ENCODE measurements at regions not wholly inside any gene's neighbourhood (a gene's known extent, or its start where the extent isn't known, plus 50 kb on each side); places are given as distances from the start of the nearest gene placed in this dataset.

GRCh38 chr11:100438376-100438775 lies 248.7 kb upstream of the ARHGAP42 start:
- H3K4me1 ChIP-seq (ENCODE audit: control insufficient read depth, insufficient read depth, low read length) = no peaks in the 10 kb centered on the region
- Mint-ChIP-seq H3K9me3 (no peaks in the 10 kb centered on the region), H3K27ac (no peak overlapping the region), H3K4me1 (no peaks in the 10 kb centered on the region), H3K4me3 (no peak overlapping the region), H3K36me3 (ENCODE audit: low read depth) (no peaks in the 10 kb centered on the region), H3K27me3 (ENCODE audit: insufficient read depth) (no peaks in the 10 kb centered on the region)
- H3K27me3 ChIP-seq (ENCODE audit: control insufficient read depth, insufficient read depth, low read length, poor library complexity, severe bottlenecking) = no peaks in the 10 kb centered on the region
- no peak for TF ChIP-seq CTCF (conservative IDR thresholded peaks at IDR 0.05)
- H3K4me3 ChIP-seq (ENCODE audit: low read length) = no peak overlapping the region
- no peak for DNase-seq
- H3K9me3 ChIP-seq (ENCODE audit: control insufficient read depth, low read length) = no peaks in the 10 kb centered on the region
- H3K9ac ChIP-seq (ENCODE audit: extremely low read depth, low read length, poor library complexity, severe bottlenecking) = no peak overlapping the region
- no peak overlapping the region for H3K27ac ChIP-seq (ENCODE audit: low read depth, low read length)
- H3K36me3 ChIP-seq (ENCODE audit: control insufficient read depth, insufficient read depth, low read length) = no peaks in the 10 kb centered on the region
- WGBS, 2 experiments (ENCODE audit: insufficient coverage in 1 of 2, insufficient read length in 1 of 2) = 94 to 100% methylated on average over 1 to 2 of the region's 2 CpGs

GRCh38 chr11:100441086-100441485 lies 246.0 kb upstream of the ARHGAP42 start:
- WGBS, 2 experiments (ENCODE audit: insufficient coverage in 1 of 2, insufficient read length in 1 of 2) = 40 to 91% methylated on average over 1 of the region's 1 CpG
- H3K4me3 Mint-ChIP-seq = no peak overlapping the region
- H3K4me1 Mint-ChIP-seq = no peaks in the 10 kb centered on the region
- H3K36me3 Mint-ChIP-seq (ENCODE audit: low read depth) = no peaks in the 10 kb centered on the region
- H3K27me3 Mint-ChIP-seq (ENCODE audit: insufficient read depth) = no peaks in the 10 kb centered on the region
- Histone ChIP-seq H3K9me3 (ENCODE audit: control insufficient read depth, low read length) (no peaks in the 10 kb centered on the region), H3K4me1 (ENCODE audit: control insufficient read depth, insufficient read depth, low read length) (no peaks in the 10 kb centered on the region), H3K9ac (ENCODE audit: extremely low read depth, low read length, poor library complexity, severe bottlenecking) (no peak overlapping the region), H3K27me3 (ENCODE audit: control insufficient read depth, insufficient read depth, low read length, poor library complexity, severe bottlenecking) (no peaks in the 10 kb centered on the region), H3K27ac (ENCODE audit: low read depth, low read length) (no peak overlapping the region), H3K36me3 (ENCODE audit: control insufficient read depth, insufficient read depth, low read length) (no peaks in the 10 kb centered on the region), H3K4me3 (ENCODE audit: low read length) (no peak overlapping the region)
- no peak for DNase-seq
- H3K9me3 Mint-ChIP-seq = no peaks in the 10 kb centered on the region
- H3K27ac Mint-ChIP-seq = no peak overlapping the region
- no peak for TF ChIP-seq CTCF (conservative IDR thresholded peaks at IDR 0.05)

- H3K9me3 ChIP-seq (ENCODE audit: control insufficient read depth, low read length) = no peaks in the 10 kb centered on the region
- no peaks in the 10 kb centered on the region for H3K36me3 ChIP-seq (ENCODE audit: control insufficient read depth, insufficient read depth, low read length)
- H3K27ac ChIP-seq (ENCODE audit: low read depth, low read length) = no peak overlapping the region
- no peak for TF ChIP-seq CTCF (conservative IDR thresholded peaks at IDR 0.05)
- Mint-ChIP-seq H3K4me1 (no peaks in the 10 kb centered on the region), H3K4me3 (no peak overlapping the region), H3K36me3 (ENCODE audit: low read depth) (no peaks in the 10 kb centered on the region), H3K27ac (no peak overlapping the region), H3K27me3 (ENCODE audit: insufficient read depth) (no peaks in the 10 kb centered on the region), H3K9me3 (no peaks in the 10 kb centered on the region)
- no peak overlapping the region for H3K9ac ChIP-seq (ENCODE audit: extremely low read depth, low read length, poor library complexity, severe bottlenecking)
- no peaks in the 10 kb centered on the region for H3K4me1 ChIP-seq (ENCODE audit: control insufficient read depth, insufficient read depth, low read length)
- DNase-seq = no peak
- WGBS, 2 experiments (ENCODE audit: insufficient coverage in 1 of 2, insufficient read length in 1 of 2) = 91 to 94% methylated on average over 3 of the region's 3 CpGs
- no peaks in the 10 kb centered on the region for H3K27me3 ChIP-seq (ENCODE audit: control insufficient read depth, insufficient read depth, low read length, poor library complexity, severe bottlenecking)
- H3K4me3 ChIP-seq (ENCODE audit: low read length) = no peak overlapping the region
These were observed 245.1 kb upstream of the ARHGAP42 start for GRCh38 chr11:100442017-100442416.
